ENCODE measurements at regions not wholly inside any gene's neighbourhood (a gene's known extent, or its start where the extent isn't known, plus 50 kb on each side); places are given as distances from the start of the nearest gene placed in this dataset.

DNA sequence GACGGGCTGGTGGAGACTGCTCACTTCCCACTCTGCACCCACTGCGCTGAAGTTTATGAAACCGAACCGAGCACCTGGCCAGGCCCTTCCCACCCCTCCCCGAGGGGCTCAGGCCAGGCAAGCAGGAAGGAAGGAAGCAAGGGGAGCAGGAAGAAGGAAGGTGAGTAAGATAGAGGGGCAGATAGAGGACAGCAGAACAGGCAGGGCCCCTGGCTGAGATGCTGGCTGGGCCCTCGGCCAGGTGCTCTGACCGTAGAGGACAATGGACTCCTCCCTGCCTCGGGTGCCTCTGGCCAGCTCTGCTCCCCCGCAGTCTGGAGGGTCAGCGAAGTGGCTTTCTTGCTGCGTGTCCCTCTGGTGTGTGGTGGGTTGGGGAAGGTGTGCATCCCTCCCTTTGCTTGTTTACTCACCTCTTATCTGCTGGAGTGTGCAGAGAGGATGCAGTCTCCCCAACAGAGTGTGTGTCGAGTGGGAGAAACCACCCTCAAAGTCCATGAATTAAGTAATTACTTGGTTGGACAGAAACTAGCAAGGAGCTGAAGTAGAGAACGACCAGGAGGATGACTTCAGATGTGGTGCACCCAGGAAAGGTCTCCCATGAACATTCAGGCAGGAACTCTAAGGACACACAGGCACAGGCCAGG, 82.8 kb upstream of the PPP2R2D start:
- no peak for DNase-seq (ENCODE audit: extremely low read depth, low read depth)
- TF ChIP-seq, protein P1, sequence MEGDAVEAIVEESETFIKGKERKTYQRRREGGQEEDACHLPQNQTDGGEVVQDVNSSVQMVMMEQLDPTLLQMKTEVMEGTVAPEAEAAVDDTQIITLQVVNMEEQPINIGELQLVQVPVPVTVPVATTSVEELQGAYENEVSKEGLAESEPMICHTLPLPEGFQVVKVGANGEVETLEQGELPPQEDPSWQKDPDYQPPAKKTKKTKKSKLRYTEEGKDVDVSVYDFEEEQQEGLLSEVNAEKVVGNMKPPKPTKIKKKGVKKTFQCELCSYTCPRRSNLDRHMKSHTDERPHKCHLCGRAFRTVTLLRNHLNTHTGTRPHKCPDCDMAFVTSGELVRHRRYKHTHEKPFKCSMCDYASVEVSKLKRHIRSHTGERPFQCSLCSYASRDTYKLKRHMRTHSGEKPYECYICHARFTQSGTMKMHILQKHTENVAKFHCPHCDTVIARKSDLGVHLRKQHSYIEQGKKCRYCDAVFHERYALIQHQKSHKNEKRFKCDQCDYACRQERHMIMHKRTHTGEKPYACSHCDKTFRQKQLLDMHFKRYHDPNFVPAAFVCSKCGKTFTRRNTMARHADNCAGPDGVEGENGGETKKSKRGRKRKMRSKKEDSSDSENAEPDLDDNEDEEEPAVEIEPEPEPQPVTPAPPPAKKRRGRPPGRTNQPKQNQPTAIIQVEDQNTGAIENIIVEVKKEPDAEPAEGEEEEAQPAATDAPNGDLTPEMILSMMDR (IDR thresholded peaks at IDR 0.05; ENCODE audit: low read depth, low read length) = no peak

DNA sequence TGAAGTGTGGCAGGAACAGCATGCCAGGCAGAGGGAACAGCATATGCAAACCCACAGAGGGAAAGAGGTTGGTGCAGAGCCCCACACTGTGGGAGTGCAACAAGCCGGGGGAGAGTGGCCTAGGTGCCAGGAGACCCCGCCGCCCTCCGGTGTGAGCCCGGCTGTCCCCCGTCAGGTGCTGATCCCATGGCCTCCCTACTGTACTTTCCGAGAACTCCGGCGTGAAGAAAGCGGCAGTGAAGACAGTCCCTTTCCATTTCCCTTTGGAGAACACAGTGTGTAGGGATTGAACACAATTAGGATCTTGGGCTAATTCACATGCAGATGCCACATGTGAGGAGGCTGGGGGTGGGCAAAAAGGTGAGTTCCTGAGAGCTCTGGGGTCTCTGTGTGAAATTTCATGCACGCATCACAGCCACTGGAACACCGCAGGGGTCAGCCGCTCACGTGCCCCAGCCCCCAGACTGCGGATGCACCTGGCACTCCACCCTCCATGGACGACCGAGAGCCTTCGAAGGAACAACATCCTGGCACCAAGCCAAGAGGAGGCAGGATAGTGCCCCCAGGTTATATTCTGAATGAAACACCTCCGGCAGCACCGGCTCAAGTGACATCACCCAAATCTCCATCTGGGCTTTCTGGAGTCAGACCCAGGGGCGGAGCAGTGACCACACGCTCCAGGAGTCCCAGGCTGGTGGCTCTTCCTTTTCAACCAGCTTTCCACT, 82.1 kb upstream of the PPP2R2D start:
- TF ChIP-seq, protein P1 (IDR thresholded peaks at IDR 0.05; ENCODE audit: low read depth, low read length) = no peak
- no peak for DNase-seq (ENCODE audit: extremely low read depth, low read depth)

DNA sequence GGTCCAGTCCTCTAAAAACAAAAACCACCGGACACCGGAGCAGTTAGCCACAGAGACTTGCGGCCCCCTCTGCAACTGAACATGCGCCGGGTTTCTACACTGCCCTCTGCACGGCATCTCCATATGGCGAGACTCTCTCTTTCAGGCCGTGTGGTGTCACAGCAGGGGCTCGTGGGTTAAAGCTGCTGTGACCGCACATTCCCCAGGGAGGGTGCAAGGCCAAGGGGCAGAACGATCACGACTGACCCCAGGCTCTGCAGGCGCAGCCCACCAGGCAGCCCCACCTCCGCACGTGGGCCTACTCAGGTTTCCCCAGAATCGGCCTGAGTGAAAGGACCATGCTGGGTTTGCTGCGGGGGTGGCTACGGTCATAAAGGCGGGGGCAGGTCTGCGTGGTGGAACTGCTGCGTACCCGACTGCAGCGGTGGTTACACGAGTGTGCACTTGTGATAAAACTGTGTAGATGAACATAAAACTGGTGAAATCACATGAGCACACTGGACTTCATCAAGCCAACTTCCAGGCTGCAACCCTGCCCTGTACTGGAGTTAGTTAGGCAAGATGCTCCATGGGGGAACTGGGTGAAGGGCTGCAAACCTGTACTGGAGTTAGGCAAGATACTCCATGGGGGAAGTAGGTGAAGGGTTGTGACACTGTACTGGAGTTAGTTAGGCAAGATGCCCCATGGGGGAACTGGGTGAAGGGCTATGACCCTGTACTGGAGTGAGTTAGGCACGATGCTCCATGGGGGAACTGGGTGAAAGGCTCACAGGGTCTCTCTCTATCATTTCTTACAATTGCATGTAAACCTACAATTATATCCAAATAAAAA, 81.4 kb upstream of the PPP2R2D start:
- TF ChIP-seq, protein P1 (IDR thresholded peaks at IDR 0.05; ENCODE audit: low read depth, low read length) = no peak

DNA sequence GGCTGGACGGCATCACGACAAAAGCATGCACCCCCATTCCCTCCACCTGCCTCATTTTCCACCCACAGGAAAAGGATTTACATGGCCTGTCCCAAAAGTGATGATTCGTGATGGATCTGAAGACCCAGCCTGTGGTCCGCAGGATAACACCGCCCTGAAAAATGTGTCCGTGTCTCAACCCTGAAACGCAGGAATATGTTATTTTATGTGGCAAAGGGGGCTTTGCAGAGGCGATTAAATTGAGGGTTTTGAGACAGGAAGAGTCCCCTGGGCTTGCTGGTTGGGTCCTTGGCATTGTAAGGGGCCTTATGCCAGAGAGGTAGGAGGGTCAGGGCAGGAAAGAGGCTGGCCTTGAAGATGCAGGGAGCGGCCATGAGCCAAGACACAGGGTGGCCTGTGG, 80.2 kb upstream of the PPP2R2D start:
- DNase-seq (ENCODE audit: extremely low read depth, low read depth) = no peak
- TF ChIP-seq, protein P1 (IDR thresholded peaks at IDR 0.05; ENCODE audit: low read depth, low read length) = no peak

More for the DNA sequence above, 81.4 kb upstream of the PPP2R2D start:
- DNase-seq (ENCODE audit: extremely low read depth, low read depth) = no peak

DNA sequence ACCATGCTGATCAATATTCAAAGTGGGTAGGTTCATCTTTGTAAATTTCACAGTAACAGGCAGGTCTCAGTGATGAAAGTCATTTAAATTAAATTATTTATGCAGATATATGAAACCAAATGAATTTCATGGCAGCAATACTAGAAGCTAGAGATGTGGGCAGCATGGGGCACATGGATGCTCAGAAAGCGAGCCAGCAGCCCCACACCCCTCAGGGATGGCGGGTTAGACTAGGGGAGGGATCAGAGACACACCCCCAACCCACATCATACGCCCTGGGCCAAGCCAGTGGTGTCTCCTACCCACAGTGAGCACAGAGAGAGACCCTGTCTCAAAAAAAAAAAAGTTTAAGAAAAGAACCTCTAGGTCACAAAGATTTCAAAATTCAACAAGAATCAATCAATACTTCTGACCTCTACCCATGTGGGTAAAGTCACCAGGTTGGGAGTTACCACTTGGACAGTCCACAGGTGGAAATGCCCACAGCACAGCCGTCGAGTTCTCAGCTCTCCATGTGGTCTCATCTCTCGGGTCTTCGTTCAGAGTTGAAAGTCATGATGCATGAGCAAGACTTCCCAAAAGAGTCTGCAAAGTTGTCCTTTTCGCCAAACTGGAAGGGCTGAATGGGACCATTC, 79.3 kb upstream of the PPP2R2D start:
- DNase-seq (ENCODE audit: extremely low read depth, low read depth) = no peak
- TF ChIP-seq, protein P1 (IDR thresholded peaks at IDR 0.05; ENCODE audit: low read depth, low read length) = no peak

DNA sequence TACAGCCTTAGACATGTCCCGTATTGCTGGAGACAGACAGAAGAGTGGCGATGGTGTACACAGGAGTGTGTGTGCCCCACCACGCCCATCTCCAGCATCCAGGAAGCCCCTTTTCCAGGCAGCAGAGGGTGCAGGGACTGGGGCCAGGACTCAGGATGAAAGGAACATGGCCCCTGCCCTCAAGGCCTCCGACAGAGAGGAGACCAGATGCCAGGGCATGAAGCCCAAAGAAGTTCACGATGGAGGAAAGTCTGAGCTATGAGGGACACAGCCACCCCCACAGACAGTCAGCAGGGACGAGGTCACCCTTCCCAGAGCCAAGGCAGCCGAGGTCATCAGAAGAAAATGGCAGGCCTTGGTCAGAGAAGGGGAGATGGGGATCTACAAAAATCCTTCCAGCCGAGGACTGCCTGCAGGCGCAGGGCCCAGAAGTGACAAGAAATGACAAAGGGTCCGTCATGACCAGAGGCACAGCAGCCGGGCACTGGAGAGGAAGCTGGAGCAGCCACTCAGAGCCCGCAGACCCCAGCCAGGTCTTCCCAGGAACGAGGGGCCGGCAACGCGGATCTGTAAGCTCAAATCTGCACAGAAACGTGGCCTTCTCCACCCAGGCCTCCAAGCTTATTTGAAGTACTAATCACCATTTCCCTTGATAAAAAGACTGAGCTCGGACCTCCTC, 78.7 kb upstream of the PPP2R2D start:
- no peak for DNase-seq (ENCODE audit: extremely low read depth, low read depth)
- TF ChIP-seq, protein P1 (IDR thresholded peaks at IDR 0.05; ENCODE audit: low read depth, low read length) = no peak
